Testis (tissue), 2 donors: ENCODE measurements at regions not wholly inside any gene's neighbourhood (a gene's known extent, or its start where the extent isn't known, plus 50 kb on each side); places are given as distances from the start of the nearest gene placed in this dataset.

ENCODE experiments used
- POLR2A ChIP-seq: fragments of 450-650 bp; IDR thresholded peaks from one replicate; pipeline ENCODE4 v1.6.1; 2017; ENCODE audit warnings: antibody characterized with exemption, mild to moderate bottlenecking, moderate library complexity
- TF ChIP-seq, protein P1 (sequence below), 3 experiments: fragments of 450-650 bp in 2 of 3; fragments of 200-600 bp in 1 of 3; sonication (generic) in 1 of 3; IDR thresholded peaks; one replicate each; pipeline ENCODE4 v1.5.1; 2016 to 2019; ENCODE audit warnings: antibody characterized with exemption in 3 of 3, mild to moderate bottlenecking in 2 of 3, moderate library complexity in 1 of 3

DNA sequence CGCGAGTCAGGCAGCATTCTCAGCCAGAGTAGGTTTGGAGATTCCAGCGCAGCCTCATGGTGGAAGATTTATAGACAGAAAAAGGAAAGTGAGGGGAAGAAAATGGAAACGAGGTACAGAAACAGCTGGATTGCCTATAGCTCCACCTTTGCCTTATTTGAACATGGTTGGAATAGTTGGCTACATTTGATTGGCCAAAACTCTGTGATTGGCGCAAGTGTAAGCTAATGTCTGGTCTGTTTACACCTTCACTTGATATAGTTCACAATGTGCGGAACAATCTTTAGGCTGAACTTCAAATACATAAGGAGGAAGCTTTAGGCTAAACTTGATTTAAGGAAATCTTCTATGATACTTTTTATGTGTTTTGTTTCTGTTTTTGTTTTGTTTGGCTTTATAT is 1191.9 kb downstream of the NSUN3 start:
- TF ChIP-seq POLR2A: no peak
- TF ChIP-seq, protein P1, sequence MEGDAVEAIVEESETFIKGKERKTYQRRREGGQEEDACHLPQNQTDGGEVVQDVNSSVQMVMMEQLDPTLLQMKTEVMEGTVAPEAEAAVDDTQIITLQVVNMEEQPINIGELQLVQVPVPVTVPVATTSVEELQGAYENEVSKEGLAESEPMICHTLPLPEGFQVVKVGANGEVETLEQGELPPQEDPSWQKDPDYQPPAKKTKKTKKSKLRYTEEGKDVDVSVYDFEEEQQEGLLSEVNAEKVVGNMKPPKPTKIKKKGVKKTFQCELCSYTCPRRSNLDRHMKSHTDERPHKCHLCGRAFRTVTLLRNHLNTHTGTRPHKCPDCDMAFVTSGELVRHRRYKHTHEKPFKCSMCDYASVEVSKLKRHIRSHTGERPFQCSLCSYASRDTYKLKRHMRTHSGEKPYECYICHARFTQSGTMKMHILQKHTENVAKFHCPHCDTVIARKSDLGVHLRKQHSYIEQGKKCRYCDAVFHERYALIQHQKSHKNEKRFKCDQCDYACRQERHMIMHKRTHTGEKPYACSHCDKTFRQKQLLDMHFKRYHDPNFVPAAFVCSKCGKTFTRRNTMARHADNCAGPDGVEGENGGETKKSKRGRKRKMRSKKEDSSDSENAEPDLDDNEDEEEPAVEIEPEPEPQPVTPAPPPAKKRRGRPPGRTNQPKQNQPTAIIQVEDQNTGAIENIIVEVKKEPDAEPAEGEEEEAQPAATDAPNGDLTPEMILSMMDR (IDR thresholded peaks at IDR 0.05): no peak
